ENCODE measurements at regions not wholly inside any gene's neighbourhood (a gene's known extent, or its start where the extent isn't known, plus 50 kb on each side); places are given as distances from the start of the nearest gene placed in this dataset.
A peak's percentile ranks its signal among the peaks of the same experiment; 100 is the strongest.

GRCh38 chr2:180058993-180059392, 51.9 kb upstream of the CWC22 start:
- TF ChIP-seq CTCF (conservative IDR thresholded peaks at IDR 0.05): no peak
- Histone ChIP-seq H3K36me3 (ENCODE audit: control insufficient read depth, insufficient read depth, low read length) (no peaks in the 10 kb centered on the region), H3K27me3 (ENCODE audit: control insufficient read depth, insufficient read depth, low read length, poor library complexity, severe bottlenecking) (no peaks in the 10 kb centered on the region), H3K27ac (ENCODE audit: low read depth, low read length) (no peak overlapping the region), H3K4me1 (ENCODE audit: control insufficient read depth, insufficient read depth, low read length) (peaks cover 6% of the 10 kb centered on the region), H3K9me3 (ENCODE audit: control insufficient read depth, low read length) (peaks cover 24% of the 10 kb centered on the region), H3K9ac (ENCODE audit: extremely low read depth, low read length, poor library complexity, severe bottlenecking) (no peak overlapping the region), H3K4me3 (ENCODE audit: low read length) (peak overlapping the region; percentile 2)
- Mint-ChIP-seq H3K27me3 (ENCODE audit: insufficient read depth) (no peaks in the 10 kb centered on the region), H3K27ac (no peak overlapping the region), H3K4me3 (no peak overlapping the region), H3K9me3 (peaks cover 29% of the 10 kb centered on the region), H3K4me1 (peaks cover 33% of the 10 kb centered on the region), H3K36me3 (ENCODE audit: low read depth) (peaks cover 3% of the 10 kb centered on the region)
- WGBS, 2 experiments (ENCODE audit: insufficient coverage in 1 of 2, insufficient read length in 1 of 2): 85 to 98% methylated on average over 4 of the region's 4 CpGs
- DNase-seq: no peak

- Mint-ChIP-seq H3K27me3 (ENCODE audit: insufficient read depth) (no peaks in the 10 kb centered on the region), H3K27ac (peak overlapping the region; percentile 97), H3K4me1 (peaks cover 33% of the 10 kb centered on the region), H3K4me3 (peak overlapping the region; percentile 28), H3K36me3 (ENCODE audit: low read depth) (peaks cover 8% of the 10 kb centered on the region), H3K9me3 (peaks cover 36% of the 10 kb centered on the region)
- Histone ChIP-seq H3K36me3 (ENCODE audit: control insufficient read depth, insufficient read depth, low read length) (no peaks in the 10 kb centered on the region), H3K27me3 (ENCODE audit: control insufficient read depth, insufficient read depth, low read length, poor library complexity, severe bottlenecking) (no peaks in the 10 kb centered on the region), H3K9ac (ENCODE audit: extremely low read depth, low read length, poor library complexity, severe bottlenecking) (peak overlapping the region; percentile 85), H3K27ac (ENCODE audit: low read depth, low read length) (peak overlapping the region; percentile 91), H3K4me1 (ENCODE audit: control insufficient read depth, insufficient read depth, low read length) (peaks cover 6% of the 10 kb centered on the region), H3K4me3 (ENCODE audit: low read length) (peak overlapping the region; percentile 64), H3K9me3 (ENCODE audit: control insufficient read depth, low read length) (peaks cover 24% of the 10 kb centered on the region)
- no peak for TF ChIP-seq CTCF (conservative IDR thresholded peaks at IDR 0.05)
- peak; percentile 59 for DNase-seq
- WGBS, 2 experiments (ENCODE audit: insufficient coverage in 1 of 2, insufficient read length in 1 of 2): 41 to 81% methylated on average over 4 to 10 of the region's 10 CpGs
Observed at GRCh38 chr2:180057706-180058412, 50.8 kb upstream of the CWC22 start.
